ENCODE measurements at regions not wholly inside any gene's neighbourhood (a gene's known extent, or its start where the extent isn't known, plus 50 kb on each side); places are given as distances from the start of the nearest gene placed in this dataset.

DNA sequence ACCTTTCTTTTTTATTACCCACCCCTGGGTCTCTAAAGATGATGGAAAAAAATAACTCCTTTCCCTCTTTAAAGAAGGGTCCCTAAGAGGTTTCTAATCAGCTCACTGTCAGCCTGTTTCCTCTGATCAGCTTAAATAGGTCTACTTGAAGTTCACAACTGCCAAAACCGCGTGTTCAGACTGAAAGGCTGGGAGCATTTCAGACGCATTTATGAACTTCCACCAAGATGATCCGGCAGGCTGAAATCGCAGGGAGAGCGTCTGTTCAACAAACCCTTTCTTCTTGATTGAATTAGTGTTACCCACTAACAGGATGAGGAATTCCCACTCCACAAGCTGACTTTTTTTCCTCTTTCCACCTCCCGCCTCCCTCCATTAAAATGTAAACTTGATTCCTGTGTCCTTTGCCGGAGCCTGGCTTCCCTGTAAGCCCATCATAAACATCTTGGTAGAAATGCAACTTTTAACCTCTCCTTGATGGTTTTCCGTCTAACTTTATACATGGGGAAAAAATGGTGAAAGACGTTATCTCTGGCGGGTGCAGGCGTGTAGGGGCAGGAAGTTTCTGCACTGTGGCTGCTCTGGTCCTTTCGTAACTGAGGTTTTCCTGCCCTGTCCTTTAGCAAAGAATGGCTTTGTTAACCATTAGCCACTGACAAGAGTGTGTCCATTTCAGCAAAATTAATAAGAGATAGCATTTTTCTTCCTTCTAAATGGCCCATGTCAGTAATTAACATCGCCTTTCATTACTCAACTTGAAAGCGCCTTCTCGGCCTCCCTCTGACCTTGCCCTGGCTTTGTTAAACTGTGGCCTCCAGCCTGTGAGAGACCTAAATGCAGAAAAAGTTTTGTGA, 130.7 kb downstream of the BAMBI start:
- Histone ChIP-seq H3K9me2 (replicated peaks; ENCODE audit: low read depth, low read length) (no peaks in the 10 kb centered on the region), H3K4me3 (ENCODE audit: low read length, poor library complexity, severe bottlenecking) (no peak overlapping the region), H3K9me3 (ENCODE audit: insufficient read depth, low read depth, low read length) (no peaks in the 10 kb centered on the region), H4K20me1 (ENCODE audit: insufficient read depth, low read length, poor library complexity, severe bottlenecking) (no peaks in the 10 kb centered on the region), H3K79me2 (ENCODE audit: insufficient read depth, low read length) (no peaks in the 10 kb centered on the region), H2AFZ (ENCODE audit: low read length) (no peak overlapping the region), H3K36me3 (ENCODE audit: insufficient read depth, low read length) (no peaks in the 10 kb centered on the region), H3K4me2 (ENCODE audit: low read depth, low read length, poor library complexity, severe bottlenecking) (no peak overlapping the region), H3F3A (ENCODE audit: low read depth) (no peaks in the 10 kb centered on the region), H3K4me1 (ENCODE audit: insufficient read depth, low read length, poor library complexity, severe bottlenecking) (no peaks in the 10 kb centered on the region), H3K27me3 (ENCODE audit: insufficient read depth, low read length, poor library complexity, severe bottlenecking) (no peaks in the 10 kb centered on the region), H3K9ac (ENCODE audit: low read depth, low read length, poor library complexity, severe bottlenecking) (no peak overlapping the region)
- TF ChIP-seq, protein P1, sequence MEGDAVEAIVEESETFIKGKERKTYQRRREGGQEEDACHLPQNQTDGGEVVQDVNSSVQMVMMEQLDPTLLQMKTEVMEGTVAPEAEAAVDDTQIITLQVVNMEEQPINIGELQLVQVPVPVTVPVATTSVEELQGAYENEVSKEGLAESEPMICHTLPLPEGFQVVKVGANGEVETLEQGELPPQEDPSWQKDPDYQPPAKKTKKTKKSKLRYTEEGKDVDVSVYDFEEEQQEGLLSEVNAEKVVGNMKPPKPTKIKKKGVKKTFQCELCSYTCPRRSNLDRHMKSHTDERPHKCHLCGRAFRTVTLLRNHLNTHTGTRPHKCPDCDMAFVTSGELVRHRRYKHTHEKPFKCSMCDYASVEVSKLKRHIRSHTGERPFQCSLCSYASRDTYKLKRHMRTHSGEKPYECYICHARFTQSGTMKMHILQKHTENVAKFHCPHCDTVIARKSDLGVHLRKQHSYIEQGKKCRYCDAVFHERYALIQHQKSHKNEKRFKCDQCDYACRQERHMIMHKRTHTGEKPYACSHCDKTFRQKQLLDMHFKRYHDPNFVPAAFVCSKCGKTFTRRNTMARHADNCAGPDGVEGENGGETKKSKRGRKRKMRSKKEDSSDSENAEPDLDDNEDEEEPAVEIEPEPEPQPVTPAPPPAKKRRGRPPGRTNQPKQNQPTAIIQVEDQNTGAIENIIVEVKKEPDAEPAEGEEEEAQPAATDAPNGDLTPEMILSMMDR (conservative IDR thresholded peaks at IDR 0.05; ENCODE audit: low read length), result no peak
- TF ChIP-seq EZH2phosphoT487 (IDR thresholded peaks at IDR 0.05; ENCODE audit: borderline replicate concordance), result no peak

DNA sequence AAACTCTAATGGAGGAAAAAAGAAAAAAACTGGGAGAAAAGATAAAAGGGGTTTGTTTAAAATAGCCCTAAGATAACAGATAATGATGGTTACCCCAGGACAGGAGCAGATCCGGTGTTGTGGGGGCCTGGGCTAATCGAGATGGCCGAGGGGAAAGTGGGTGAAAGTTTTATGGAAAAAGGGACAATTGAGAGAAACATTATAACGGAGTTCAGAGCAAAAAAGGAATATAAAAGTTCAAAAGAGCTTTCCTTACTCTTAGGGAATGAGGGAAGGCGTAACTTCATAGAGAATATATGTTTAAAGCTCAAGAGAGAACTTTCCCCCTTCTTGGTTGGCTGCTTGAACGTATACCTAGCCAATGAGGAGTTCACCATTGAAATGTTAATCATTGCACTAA, 131.4 kb downstream of the BAMBI start:
- Histone ChIP-seq H3K4me1 (ENCODE audit: insufficient read depth, low read length, poor library complexity, severe bottlenecking) (no peaks in the 10 kb centered on the region), H3K4me3 (ENCODE audit: low read length, poor library complexity, severe bottlenecking) (no peak overlapping the region), H4K20me1 (ENCODE audit: insufficient read depth, low read length, poor library complexity, severe bottlenecking) (no peaks in the 10 kb centered on the region), H3K36me3 (ENCODE audit: insufficient read depth, low read length) (no peaks in the 10 kb centered on the region), H2AFZ (ENCODE audit: low read length) (no peak overlapping the region), H3K9me3 (ENCODE audit: insufficient read depth, low read depth, low read length) (no peaks in the 10 kb centered on the region), H3K79me2 (ENCODE audit: insufficient read depth, low read length) (no peaks in the 10 kb centered on the region), H3F3A (ENCODE audit: low read depth) (no peaks in the 10 kb centered on the region), H3K27me3 (ENCODE audit: insufficient read depth, low read length, poor library complexity, severe bottlenecking) (no peaks in the 10 kb centered on the region), H3K9me2 (replicated peaks; ENCODE audit: low read depth, low read length) (no peaks in the 10 kb centered on the region), H3K9ac (ENCODE audit: low read depth, low read length, poor library complexity, severe bottlenecking) (no peak overlapping the region), H3K4me2 (ENCODE audit: low read depth, low read length, poor library complexity, severe bottlenecking) (no peak overlapping the region)
- no peak for TF ChIP-seq EZH2phosphoT487 (IDR thresholded peaks at IDR 0.05; ENCODE audit: borderline replicate concordance)
- TF ChIP-seq, protein P1 (conservative IDR thresholded peaks at IDR 0.05; ENCODE audit: low read length), result no peak

DNA sequence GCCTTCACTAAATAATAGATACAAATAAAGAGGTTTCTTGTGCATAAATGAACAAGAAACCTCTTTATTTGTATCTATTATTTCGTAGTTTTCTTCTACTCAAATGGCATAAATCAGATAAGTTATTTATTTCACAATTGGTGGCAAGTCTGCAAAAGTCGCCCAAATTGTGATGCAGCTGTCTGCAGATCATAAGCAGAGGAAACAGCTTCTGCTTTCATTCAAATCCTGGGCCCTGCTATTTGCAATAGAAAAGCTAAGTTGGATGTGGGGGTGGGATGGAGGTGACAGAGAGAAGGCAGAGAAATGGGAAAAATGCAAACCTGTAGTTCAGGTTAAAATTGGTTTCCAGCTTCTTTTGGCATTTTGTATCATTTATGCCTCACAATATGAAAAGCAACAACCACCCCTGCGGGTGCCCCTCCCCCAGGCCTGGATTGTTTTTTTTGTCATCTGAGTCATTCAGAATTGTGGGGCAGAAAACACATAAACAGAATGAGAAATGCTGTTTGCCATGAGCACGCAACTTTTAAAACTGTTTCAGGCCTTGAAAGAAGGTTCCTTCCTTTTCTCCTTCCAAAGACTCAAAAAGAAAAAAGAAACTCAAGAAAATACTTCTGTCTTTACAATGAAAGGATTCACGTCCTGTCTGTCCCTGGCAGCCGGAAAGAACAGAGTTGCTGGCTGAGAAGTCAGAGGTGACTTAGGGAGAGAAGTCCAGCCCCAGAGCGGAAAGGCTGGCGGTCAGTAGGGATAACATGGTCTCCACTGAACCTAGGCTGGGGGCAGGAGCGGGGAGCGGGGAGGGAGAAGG, 132.9 kb downstream of the BAMBI start:
- H3K27me3 ChIP-seq (ENCODE audit: insufficient read depth, low read length, poor library complexity, severe bottlenecking), result no peaks in the 10 kb centered on the region
- no peaks in the 10 kb centered on the region for H3K9me3 ChIP-seq (ENCODE audit: insufficient read depth, low read depth, low read length)
- H3K9me2 ChIP-seq (replicated peaks; ENCODE audit: low read depth, low read length), result no peaks in the 10 kb centered on the region
- H3K9ac ChIP-seq (ENCODE audit: low read depth, low read length, poor library complexity, severe bottlenecking), result no peak overlapping the region
- no peaks in the 10 kb centered on the region for H4K20me1 ChIP-seq (ENCODE audit: insufficient read depth, low read length, poor library complexity, severe bottlenecking)
- no peaks in the 10 kb centered on the region for H3K79me2 ChIP-seq (ENCODE audit: insufficient read depth, low read length)
- H2AFZ ChIP-seq (ENCODE audit: low read length), result no peak overlapping the region
- H3K4me1 ChIP-seq (ENCODE audit: insufficient read depth, low read length, poor library complexity, severe bottlenecking), result no peaks in the 10 kb centered on the region
- H3F3A ChIP-seq (ENCODE audit: low read depth), result no peaks in the 10 kb centered on the region
- no peaks in the 10 kb centered on the region for H3K36me3 ChIP-seq (ENCODE audit: insufficient read depth, low read length)
- TF ChIP-seq, protein P1 (conservative IDR thresholded peaks at IDR 0.05; ENCODE audit: low read length), result no peak
- TF ChIP-seq EZH2phosphoT487 (IDR thresholded peaks at IDR 0.05; ENCODE audit: borderline replicate concordance), result no peak
- no peak overlapping the region for H3K4me2 ChIP-seq (ENCODE audit: low read depth, low read length, poor library complexity, severe bottlenecking)
- no peak overlapping the region for H3K4me3 ChIP-seq (ENCODE audit: low read length, poor library complexity, severe bottlenecking)

Data from Loucy (cell line).